GM18519 (cell line): ENCODE measurements at regions not wholly inside any gene's neighbourhood (a gene's known extent, or its start where the extent isn't known, plus 50 kb on each side); places are given as distances from the start of the nearest gene placed in this dataset.

Experiments
- ATAC-seq: cut with Tn5 transposase; IDR thresholded peaks from one replicate; pipeline ENCODE4 v1.9.1; 2021; ENCODE audit warnings: mild to moderate bottlenecking, moderate library complexity; ENCODE audit not compliant: unreplicated experiment, low FRiP score

DNA sequence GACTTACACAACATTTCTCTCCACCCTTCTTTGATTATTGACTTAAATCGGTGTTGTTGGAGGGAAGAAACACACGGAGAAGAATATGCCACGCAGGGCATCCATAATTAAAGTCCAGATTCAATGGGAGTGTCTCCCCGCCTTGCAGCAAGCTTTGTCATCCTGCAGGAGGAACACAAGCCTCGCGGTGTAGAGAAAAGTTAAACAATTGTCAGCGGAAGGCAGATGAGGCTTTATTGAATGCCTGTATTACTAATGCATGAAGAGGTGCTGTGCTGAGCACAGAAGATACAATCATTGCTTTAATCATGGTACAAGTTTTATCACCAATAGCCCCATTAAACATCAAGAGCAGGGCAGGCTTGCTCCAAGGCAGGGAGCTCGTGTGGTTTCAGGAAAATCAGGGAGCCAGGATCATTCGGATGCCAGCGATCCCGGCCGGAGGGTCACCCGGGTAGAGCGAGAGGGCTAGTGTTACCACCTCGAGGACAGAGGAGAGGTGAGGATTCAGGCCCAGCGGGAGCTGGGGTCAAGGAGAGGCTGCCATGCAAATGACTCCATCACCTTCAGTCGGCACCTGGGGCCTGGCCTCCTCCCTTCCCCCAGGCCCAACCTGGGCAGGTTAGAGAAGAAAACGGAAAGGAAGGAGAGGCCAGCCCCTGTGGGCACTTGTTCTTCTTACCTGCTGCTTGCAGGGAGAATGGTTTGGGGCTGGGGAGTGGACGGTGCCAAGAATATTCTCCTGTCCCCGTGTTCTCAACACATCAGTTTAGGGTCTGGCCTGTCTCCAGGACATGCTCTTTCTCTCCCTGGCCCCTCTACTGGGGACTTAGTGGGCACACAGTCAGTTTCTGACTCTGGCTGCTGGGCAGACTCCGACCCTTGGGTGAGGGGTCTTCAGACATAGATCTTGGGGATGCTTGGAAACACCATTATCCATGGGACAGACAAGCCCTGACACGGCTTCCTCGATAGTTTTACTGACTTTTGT is 289.5 kb downstream of the IRX2 start:
- no peak for ATAC-seq

- no peak for ATAC-seq
These were observed 291.4 kb downstream of the IRX2 start for GRCh38 chr5:2460098-2460497.

DNA sequence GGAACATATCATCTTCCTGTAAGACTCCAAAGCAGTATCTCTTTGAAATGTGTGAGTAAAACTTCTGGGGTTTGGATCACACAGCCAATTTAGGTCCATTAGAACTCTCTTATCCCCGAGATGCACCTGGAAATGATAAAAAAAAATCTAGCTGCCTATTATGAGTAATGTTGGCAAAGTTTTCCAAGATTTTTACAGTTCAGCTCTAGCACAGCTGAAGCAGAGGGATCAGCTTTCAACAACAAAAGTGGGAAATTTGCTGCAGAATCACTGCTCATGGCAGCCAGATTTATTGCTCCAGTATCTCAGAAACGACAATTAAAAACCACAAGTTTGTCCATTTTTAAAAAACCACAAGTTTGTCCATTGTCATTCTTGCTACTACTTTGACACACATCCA is 292.2 kb downstream of the IRX2 start:
- no peak for ATAC-seq

DNA sequence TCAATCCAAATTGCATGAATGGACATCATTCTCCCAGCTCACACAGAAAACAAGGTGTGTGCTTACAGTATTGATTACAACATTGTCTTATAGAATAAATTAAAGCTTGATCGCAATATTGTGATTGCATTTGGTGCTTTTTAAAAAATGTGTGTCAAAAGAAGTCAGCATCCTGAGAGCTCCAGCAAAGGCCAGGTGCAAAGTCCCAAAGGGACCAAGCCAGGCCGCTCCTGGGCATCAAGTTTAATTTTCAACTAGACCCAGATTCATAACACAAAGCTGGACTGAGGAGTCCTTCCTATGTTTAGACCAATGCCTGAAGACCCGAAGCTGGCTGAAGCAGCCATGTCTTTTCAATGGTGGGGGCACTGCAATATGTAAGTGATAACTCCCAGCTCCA is 295.6 kb downstream of the IRX2 start:
- ATAC-seq = no peak

DNA sequence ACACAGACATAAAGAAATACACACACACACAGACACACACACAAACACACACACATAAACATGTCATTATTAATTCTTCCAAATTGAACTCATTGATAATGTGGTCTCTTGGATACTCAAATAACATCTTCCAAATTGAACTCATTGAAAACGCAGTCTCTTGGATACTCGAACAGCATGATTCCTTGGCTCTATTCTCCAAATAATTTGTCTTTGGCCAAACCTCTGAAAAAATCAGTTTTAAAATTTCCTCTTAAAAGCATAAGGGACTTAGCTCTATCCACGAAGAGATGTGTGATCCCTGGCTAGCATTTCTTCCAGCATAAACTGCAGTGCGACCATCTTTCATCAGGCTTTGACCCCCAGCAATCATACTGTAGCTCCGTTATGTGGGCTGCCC is 296.6 kb downstream of the IRX2 start:
- no peak for ATAC-seq

DNA sequence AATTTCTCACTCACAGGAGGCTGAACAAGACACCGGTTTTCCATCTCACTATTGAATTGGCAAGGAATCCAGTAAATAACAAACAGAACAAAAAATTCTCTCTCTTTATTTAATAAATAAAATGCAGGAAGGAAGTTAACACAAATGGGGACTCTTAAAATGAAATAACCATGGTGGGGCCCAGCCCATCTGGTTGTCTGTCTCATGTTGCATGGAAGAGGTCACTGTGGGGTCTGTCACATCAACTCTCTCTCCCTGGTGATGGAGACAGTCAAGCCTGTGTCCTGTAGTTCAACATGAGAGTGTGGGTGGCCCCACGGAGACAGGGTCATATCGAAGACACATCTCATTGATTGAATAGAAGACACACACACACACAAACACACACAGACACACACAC is 297.7 kb downstream of the IRX2 start:
- no peak for ATAC-seq

- no peak for ATAC-seq
These were observed 300.4 kb downstream of the IRX2 start for GRCh38 chr5:2451100-2451499.

DNA sequence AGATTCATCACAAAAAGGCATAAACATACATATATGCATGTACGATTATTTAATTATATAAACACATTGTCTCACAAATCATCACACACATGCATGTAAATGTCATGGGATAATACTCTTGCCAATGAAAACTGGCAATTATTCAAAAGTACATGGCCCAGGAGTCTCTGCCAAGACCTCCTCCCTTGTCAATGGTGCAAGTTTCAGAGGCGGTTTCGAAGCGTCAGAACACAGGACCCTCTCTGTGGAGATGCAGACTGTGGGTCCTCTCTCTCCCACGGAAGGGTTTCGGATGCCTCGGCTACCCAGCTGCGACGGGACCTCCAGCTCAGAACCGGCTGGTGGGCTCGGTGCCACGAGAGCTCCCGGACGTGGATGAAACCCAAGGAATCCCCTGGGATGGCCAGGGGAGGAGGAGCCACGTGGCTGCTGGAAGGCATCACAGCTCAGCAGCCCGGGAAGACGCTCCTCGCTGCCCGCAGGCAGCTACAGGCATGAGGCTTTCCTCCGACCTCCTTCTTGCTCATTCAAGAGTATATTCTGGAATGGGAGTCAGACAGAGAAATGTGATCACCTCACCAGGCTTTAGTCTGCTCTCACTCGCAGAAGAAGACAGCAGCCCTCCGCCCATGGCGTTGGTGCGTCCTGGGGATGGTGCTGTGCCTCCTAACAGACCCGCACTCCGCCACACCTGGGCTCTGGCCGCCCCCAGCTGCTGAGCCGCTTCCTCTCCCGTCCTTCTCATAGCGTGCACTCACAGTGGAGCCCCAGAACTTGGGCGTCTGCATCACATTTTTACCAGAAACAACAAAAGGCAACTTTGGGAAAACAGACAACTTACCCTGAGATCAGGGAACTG is 308.8 kb downstream of the IRX2 start:
- ATAC-seq = no peak

DNA sequence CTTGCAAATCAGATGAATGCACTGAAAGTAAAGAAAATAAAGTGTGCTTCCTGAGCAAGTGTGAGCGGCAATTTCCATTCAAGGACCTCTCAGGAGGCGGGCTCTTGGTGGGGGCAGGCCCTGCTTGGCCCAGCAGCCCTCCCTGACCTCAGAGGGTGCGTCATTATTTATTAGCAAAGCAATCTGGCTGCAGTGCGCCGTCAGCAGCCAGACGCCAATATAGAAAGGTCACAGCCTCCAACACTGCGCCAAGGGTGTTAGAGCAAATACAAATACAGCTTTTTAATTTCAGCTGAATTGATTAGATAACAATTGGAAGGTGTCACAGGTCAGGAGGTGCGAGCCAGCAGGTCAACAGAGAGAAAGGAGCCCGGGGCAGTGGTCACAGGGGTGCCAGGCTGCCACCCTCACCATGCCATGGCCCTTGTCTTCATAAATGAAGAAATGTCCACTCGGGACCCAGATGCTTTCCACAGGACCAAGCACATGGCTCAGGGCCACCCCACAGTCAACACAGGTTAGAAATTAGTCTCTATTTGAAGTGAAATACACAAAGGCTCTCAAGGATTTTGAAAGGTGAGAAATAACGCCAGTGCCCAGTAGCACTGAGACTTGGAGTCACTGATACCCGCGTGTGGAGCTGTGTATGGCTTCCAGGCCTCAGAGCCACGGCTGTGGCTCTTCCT is 309.8 kb downstream of the IRX2 start:
- no peak for ATAC-seq

DNA sequence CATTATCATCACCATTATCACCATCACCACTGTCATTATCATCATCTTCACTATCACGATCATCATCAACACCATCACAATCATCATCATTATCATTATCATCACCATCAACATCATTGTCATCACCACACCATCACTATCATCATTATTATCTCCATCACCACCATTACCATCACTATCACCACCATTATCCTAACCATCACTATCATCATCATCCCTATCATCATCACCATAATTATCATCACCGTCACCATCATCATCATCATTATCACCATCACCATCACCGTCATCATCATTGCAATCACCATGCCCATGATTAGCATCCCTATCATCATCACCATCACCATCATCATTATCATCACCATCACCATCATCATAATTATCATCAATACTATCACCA is 311.9 kb downstream of the IRX2 start:
- ATAC-seq = no peak

DNA sequence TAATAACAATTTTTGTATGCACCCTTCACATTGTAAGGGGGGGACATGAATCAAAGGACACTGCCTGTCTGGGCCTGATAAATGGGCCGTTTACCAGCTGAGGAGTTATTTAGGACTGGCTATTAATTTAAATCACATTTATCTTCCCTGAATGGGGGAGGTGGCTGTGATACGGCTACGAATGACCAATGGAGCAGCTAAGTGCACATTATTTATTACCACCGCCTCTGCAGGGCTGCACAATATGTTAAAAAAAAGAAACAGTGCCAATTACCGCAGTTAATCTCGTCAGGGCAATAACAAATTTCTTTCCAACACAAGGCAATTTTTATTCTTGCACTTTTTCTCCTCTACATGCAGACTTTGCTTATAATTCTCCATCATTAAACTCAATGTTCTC is 318.4 kb downstream of the IRX2 start:
- no peak for ATAC-seq

- ATAC-seq = no peak
These were observed 319.2 kb downstream of the IRX2 start for GRCh38 chr5:2432076-2432920.

DNA sequence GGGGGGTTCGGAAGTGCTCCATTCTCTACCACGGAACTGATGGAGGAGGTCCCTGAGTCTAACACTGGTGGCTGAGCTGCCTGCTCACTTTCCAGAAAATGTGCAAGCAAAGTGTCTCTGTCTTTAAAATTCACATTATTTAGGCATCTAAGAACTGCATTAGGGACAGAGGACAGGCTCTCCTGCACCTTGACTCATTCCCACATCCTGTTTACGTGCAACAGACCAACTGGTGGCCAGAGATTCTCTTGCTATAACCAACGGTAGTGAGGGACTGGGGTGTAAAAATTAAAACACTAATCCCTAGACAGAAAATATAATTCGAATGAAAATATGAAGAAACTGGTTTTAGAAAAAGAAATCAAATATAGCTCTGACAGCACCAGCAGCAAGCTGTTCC is 320.9 kb downstream of the IRX2 start:
- ATAC-seq = no peak

- no peak for ATAC-seq
These were observed 323.5 kb downstream of the IRX2 start for GRCh38 chr5:2427983-2428382.

GRCh38 chr5:2423634-2424033 is 327.8 kb downstream of the IRX2 start:
- ATAC-seq = no peak

DNA sequence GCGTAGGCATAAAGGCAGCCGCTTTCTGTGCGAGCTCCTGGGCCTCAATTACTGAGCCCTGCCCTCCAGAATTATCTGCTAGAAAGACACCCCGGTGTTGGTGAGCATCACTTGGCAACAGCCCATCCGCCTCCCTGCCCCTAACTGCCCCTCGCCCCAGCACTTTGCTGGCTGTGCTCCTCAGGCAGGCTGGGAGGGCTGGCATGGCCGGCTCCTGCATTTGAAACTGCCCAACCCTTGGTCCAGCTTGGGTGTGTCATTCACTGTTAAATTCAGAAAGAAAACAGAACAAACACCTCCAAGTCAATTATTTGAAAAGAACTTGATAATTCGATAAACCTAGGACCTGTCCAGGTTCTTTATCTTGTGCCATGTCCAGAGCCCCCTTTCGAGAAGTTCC is 334.2 kb downstream of the IRX2 start:
- ATAC-seq = no peak

GRCh38 chr5:2415678-2416077 is 335.8 kb downstream of the IRX2 start:
- no peak for ATAC-seq

- no peak for ATAC-seq
These were observed 341.0 kb downstream of the IRX2 start for GRCh38 chr5:2410451-2410850.

DNA sequence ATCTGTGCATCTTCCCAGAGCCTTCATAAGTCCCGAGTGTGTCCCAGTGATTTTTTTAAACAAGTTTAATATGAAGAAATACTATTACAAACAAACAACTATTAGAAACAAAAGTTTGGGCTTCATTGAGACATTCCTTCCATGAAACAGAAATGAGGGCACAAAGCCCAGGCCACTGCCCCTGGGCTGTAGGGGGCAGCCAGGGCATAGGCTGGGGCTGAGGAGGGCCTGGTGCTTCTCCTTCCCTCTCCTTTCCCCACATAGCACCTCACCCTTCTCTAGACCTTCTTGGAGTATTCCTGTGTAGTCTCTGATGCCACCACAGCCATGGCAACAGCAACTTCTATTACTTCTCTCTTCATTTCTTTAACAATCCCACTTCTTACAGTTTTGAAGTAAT is 348.2 kb downstream of the IRX2 start:
- no peak for ATAC-seq

- ATAC-seq = no peak
These were observed 351.7 kb downstream of the IRX2 start for GRCh38 chr5:2399804-2400203.
